IMR-90 (cell line): ENCODE measurements at regions not wholly inside any gene's neighbourhood (a gene's known extent, or its start where the extent isn't known, plus 50 kb on each side); places are given as distances from the start of the nearest gene placed in this dataset.

Source experiments
- ATAC-seq: fragments of 200-7000 bp; cut with Tn5 transposase; 2 replicates; pipeline ENCODE4 v1.9.1; 2020; ENCODE audit warnings: low read depth, mild to moderate bottlenecking, moderate library complexity
- BruUV-seq: library from RNA; stranded (reverse); fragments of 400-500 nt; replicated peaks from 2 replicates; lab custom pipeline; 2021; lab: Mats Ljungman, UMichigan
- CTCF ChIA-PET: fragments of 300-600 bp; formaldehyde crosslinking; extraction: SDS; loops from one replicate; lab custom pipeline; 2021; ENCODE audit warnings: antibody characterized with exemption; lab: Yijun Ruan, JAX
- POLR2A ChIA-PET: fragments of 300-600 bp; sonication (Branson Sonifier 250); formaldehyde crosslinking; loops from one replicate; lab custom pipeline; 2022; ENCODE audit warnings: antibody characterized with exemption; ENCODE audit not compliant: unreplicated experiment; lab: Charles Lee
- DNase-seq: peaks from one replicate; pipeline ENCODE4 v3.0.0; 2013
- H2AFZ ChIP-seq: replicated peaks from 2 replicates; pipeline ENCODE3; 2013; ENCODE audit warnings: low read length, mild to moderate bottlenecking; ENCODE audit not compliant: poor library complexity
- H2AK5ac ChIP-seq: 2 replicates; pipeline ENCODE4 v1.6.1; 2013; ENCODE audit warnings: low read depth, low read length, inconsistent platforms
- H2AK9ac ChIP-seq: replicated peaks from 2 replicates; pipeline ENCODE3; 2013; ENCODE audit warnings: mild to moderate bottlenecking, low read depth, low read length, moderate library complexity; ENCODE audit not compliant: poor library complexity
- H2BK120ac ChIP-seq: 2 replicates; pipeline ENCODE4 v1.6.1; 2013; ENCODE audit warnings: low read depth, low read length, inconsistent platforms
- H2BK15ac ChIP-seq: 3 replicates; pipeline ENCODE4 v1.6.1; 2013; ENCODE audit warnings: low read depth, low read length, inconsistent platforms
- H2BK20ac ChIP-seq: 2 replicates; pipeline ENCODE4 v1.6.1; 2013; ENCODE audit warnings: low read depth, mild to moderate bottlenecking, inconsistent platforms, low read length, moderate library complexity
- H2BK5ac ChIP-seq: 2 replicates; pipeline ENCODE4 v1.6.1; 2013; ENCODE audit warnings: mild to moderate bottlenecking, low read depth, low read length, inconsistent platforms; ENCODE audit not compliant: poor library complexity, severe bottlenecking
- H3K14ac ChIP-seq: replicated peaks from 2 replicates; pipeline ENCODE4 v1.6.1; 2013; ENCODE audit warnings: low read depth, low read length, inconsistent platforms
- H3K18ac ChIP-seq: 2 replicates; pipeline ENCODE4 v1.6.1; 2013; ENCODE audit warnings: low read depth, low read length, control low read depth
- H3K23ac ChIP-seq: 2 replicates; pipeline ENCODE4 v1.6.1; 2013; ENCODE audit warnings: low read depth, low read length, inconsistent platforms
- H3K27ac ChIP-seq: 2 replicates; pipeline ENCODE4 v1.5.1; 2013; ENCODE audit warnings: mild to moderate bottlenecking, control low read depth, low read length; ENCODE audit not compliant: insufficient read depth
- H3K27me3 ChIP-seq: 2 replicates; pipeline ENCODE4 v1.6.1; 2013; ENCODE audit warnings: low read length; ENCODE audit not compliant: control insufficient read depth, insufficient read depth
- H3K36me3 ChIP-seq: 2 replicates; pipeline ENCODE4 v1.6.1; 2013; ENCODE audit warnings: low read length, mixed read lengths; ENCODE audit not compliant: control insufficient read depth, insufficient read depth
- H3K4ac ChIP-seq: 2 replicates; pipeline ENCODE4 v1.6.1; 2013; ENCODE audit warnings: low read depth, low read length, inconsistent platforms
- H3K4me1 ChIP-seq: 2 replicates; pipeline ENCODE4 v1.6.1; 2013; ENCODE audit warnings: low read length, mixed read lengths; ENCODE audit not compliant: control insufficient read depth, insufficient read depth
- H3K4me2 ChIP-seq: 2 replicates; pipeline ENCODE4 v1.6.1; 2013; ENCODE audit warnings: low read depth, mild to moderate bottlenecking, control low read depth, low read length, moderate library complexity
- H3K4me3 ChIP-seq: 2 replicates; pipeline ENCODE4 v1.5.1; 2013; ENCODE audit warnings: low read depth, mild to moderate bottlenecking, control low read depth, low read length, moderate library complexity; ENCODE audit not compliant: insufficient read depth
- H3K56ac ChIP-seq: 2 replicates; pipeline ENCODE4 v1.6.1; 2013; ENCODE audit warnings: low read length, inconsistent platforms; ENCODE audit not compliant: insufficient read depth; ENCODE audit errors: extremely low read depth
- H3K79me1 ChIP-seq, 2 experiments: 2 replicates each; pipeline ENCODE4 v1.6.1; 2013; ENCODE audit warnings: low read length in 2 of 2, inconsistent platforms in 1 of 2, low read depth in 1 of 2
- H3K9ac ChIP-seq: 2 replicates; pipeline ENCODE4 v1.6.1; 2013; ENCODE audit warnings: low read depth, low read length, control low read depth
- H3K9me1 ChIP-seq: 2 replicates; pipeline ENCODE4 v1.6.1; 2013; ENCODE audit warnings: low read length, inconsistent platforms; ENCODE audit not compliant: insufficient read depth
- H3K9me3 ChIP-seq: 2 replicates; pipeline ENCODE4 v1.6.1; 2013; ENCODE audit warnings: low read length; ENCODE audit not compliant: control insufficient read depth, insufficient read depth
- H4K20me1 ChIP-seq: 2 replicates; pipeline ENCODE4 v1.6.1; 2013; ENCODE audit warnings: low read length, inconsistent platforms; ENCODE audit not compliant: insufficient read depth
- H4K5ac ChIP-seq: 2 replicates; pipeline ENCODE4 v1.6.1; 2013; ENCODE audit warnings: mild to moderate bottlenecking, low read depth, low read length, control low read depth
- H4K8ac ChIP-seq, 2 experiments: 2 replicates each; pipeline ENCODE4 v1.6.1; 2013; ENCODE audit warnings: low read depth in 2 of 2, low read length in 2 of 2, control low read depth in 1 of 2, inconsistent platforms in 1 of 2
- H4K91ac ChIP-seq: 2 replicates; pipeline ENCODE4 v1.6.1; 2013; ENCODE audit warnings: low read depth, low read length, inconsistent platforms; ENCODE audit not compliant: insufficient read depth
- BHLHE40 ChIP-seq: fragments of 150-350 bp; IDR thresholded peaks from 2 replicates; pipeline ENCODE4 v1.6.1; 2016; ENCODE audit warnings: mild to moderate bottlenecking, low read depth, low read length
- CEBPB ChIP-seq: IDR thresholded peaks from 2 replicates; pipeline ENCODE4 v1.6.1; 2012; ENCODE audit warnings: low read depth, low read length, improper control_type of control experiment
- CHD1 ChIP-seq: IDR thresholded peaks from 2 replicates; pipeline ENCODE4 v1.6.1; 2012; ENCODE audit warnings: low read depth, low read length, improper control_type of control experiment
- CTCF ChIP-seq: conservative IDR thresholded peaks from 2 replicates; pipeline ENCODE4 v1.5.1; 2012; ENCODE audit warnings: mild to moderate bottlenecking, low read depth, low read length, improper control_type of control experiment
- FOS ChIP-seq: fragments of 150-350 bp; IDR thresholded peaks from 2 replicates; pipeline ENCODE4 v1.6.1; 2016; ENCODE audit warnings: low read depth, low read length
- MAFK ChIP-seq: IDR thresholded peaks from 2 replicates; pipeline ENCODE4 v1.6.1; 2012; ENCODE audit warnings: low read depth, low read length, improper control_type of control experiment
- NFE2L2 ChIP-seq: fragments of 150-350 bp; IDR thresholded peaks from 2 replicates; pipeline ENCODE4 v1.6.1; 2016; ENCODE audit warnings: low read depth, mild to moderate bottlenecking, low read length
- RAD21 ChIP-seq: IDR thresholded peaks from 2 replicates; pipeline ENCODE4 v1.6.1; 2012; ENCODE audit warnings: low read length, improper control_type of control experiment
- whole genome bisulfite sequencing, 2 experiments: methylation state at CpG; one replicate each; pipeline versions ENCODE4 v1.1.5 to v1.1.7; 2013; ENCODE audit warnings: missing lambda C conversion rate in 2 of 2; ENCODE audit not compliant: insufficient read length in 1 of 2; ENCODE audit errors: extremely low coverage in 2 of 2; 5-methylcytosine and 5-hydroxymethylcytosine counted together
- dilution Hi-C: fragments of 300-500 bp; cut with HindIII; formaldehyde crosslinking; loops from one replicate; pipeline ENCODE4 v1.14.3; 2018; ENCODE audit warnings: low sequenced_read_pairs; ENCODE audit not compliant: unreplicated experiment
- in situ Hi-C: fragments of 300-500 bp; cut with MboI; formaldehyde crosslinking; loops from 3 replicates; pipeline ENCODE4 v1.14.3; 2019; ENCODE audit warnings: low sequenced_read_pairs, inconsistent platforms, mixed read lengths
- intact Hi-C: fragments of 100-400 bp; cut with micrococcal nuclease; formaldehyde crosslinking; loops from 2 replicates; pipeline ENCODE4 v1.10.0; 2022

- no peak for DNase-seq
- Histone ChIP-seq H3K9me3 (no peaks in the 10 kb centered on the region), H4K5ac (no peak overlapping the region), H2BK5ac (no peak overlapping the region), H3K4me3 (no peak overlapping the region), H3K9me1 (peaks cover 7% of the 10 kb centered on the region), H3K4me1 (peaks cover 10% of the 10 kb centered on the region), H3K23ac (no peak overlapping the region), H3K14ac (no peak overlapping the region), H3K36me3 (no peaks in the 10 kb centered on the region), H3K18ac (no peak overlapping the region), H3K9ac (no peak overlapping the region), H2BK20ac (no peak overlapping the region), H3K56ac (no peak overlapping the region), H3K27me3 (no peaks in the 10 kb centered on the region), H4K8ac (no peak overlapping the region), H2BK15ac (no peak overlapping the region), H4K91ac (no peak overlapping the region), H3K27ac (no peak overlapping the region), H2AK5ac (no peak overlapping the region), H3K79me1 (no peaks in the 10 kb centered on the region), H3K4ac (no peak overlapping the region), H2BK120ac (no peak overlapping the region), H2AK9ac (no peak overlapping the region), H3K4me2 (no peak overlapping the region), H2AFZ (no peak overlapping the region), H4K20me1 (no peaks in the 10 kb centered on the region)
- ChIA-PET POLR2A (no interaction called here), CTCF (no interaction called here)
- intact Hi-C loops (loop anchor here (10.0 kb wide), 1 partner anchor 170 kb away; no protein-coding TSS in a partner anchor), in situ Hi-C loops (no loop called here), dilution Hi-C loops (no loop called here)
- no peak for TF ChIP-seq CTCF
- TF ChIP-seq BHLHE40 = no peak
- no peak for TF ChIP-seq NFE2L2
- TF ChIP-seq MAFK = no peak
- TF ChIP-seq FOS = no peak
- TF ChIP-seq CEBPB = no peak
- no peak for TF ChIP-seq RAD21
- no peak for TF ChIP-seq CHD1
- no TSS peak for BruUV-seq
- WGBS, 2 experiments = no CpG with 5 or more reads among the region's 2 CpGs
- ATAC-seq = no peak
Measured at GRCh38 chr17:13884347-13884746, 185.0 kb upstream of the COX10 start.
